K562 (cell line): ENCODE measurements at regions not wholly inside any gene's neighbourhood (a gene's known extent, or its start where the extent isn't known, plus 50 kb on each side); places are given as distances from the start of the nearest gene placed in this dataset.

ENCODE experiments used
- ATAC-seq: fragments of 200-7000 bp; cut with Tn5 transposase; 3 replicates; pipeline ENCODE4 v1.9.1; 2020; ENCODE audit warnings: moderate library complexity
- BruUV-seq: library from RNA; stranded (reverse); fragments of 400-500 nt; replicated peaks from 2 replicates; lab custom pipeline; 2021; lab: Mats Ljungman, UMichigan
- CTCF ChIA-PET: fragments of 300-600 bp; formaldehyde crosslinking; extraction: SDS; loops from one replicate; lab custom pipeline; 2021; ENCODE audit warnings: low intra/inter-chr PET ratio; lab: Yijun Ruan, JAX
- POLR2A ChIA-PET: fragments of 300-600, 350-650 bp; sonication (Branson Sonifier 250); formaldehyde crosslinking; extraction: SDS; loops from one replicate; lab custom pipeline; 2021; ENCODE audit warnings: antibody characterized with exemption, inconsistent platforms; lab: Yijun Ruan, JAX
- DNase-seq, 4 experiments: peaks; one replicate each; pipeline versions ENCODE4 v3.0.0 to v3.0.0-alpha.2; 2011 to 2018; ENCODE audit warnings: low spot score in 3 of 4, mixed read lengths in 3 of 4; ENCODE audit errors: extremely low read depth in 1 of 4
- FAIRE-seq: peaks from 2 replicates; lab custom pipeline; 2011; peaks lifted over from hg19 to GRCh38; lab: Jason Lieb, UNC
- H2AFZ ChIP-seq: 2 replicates; pipeline ENCODE4 v1.6.0; 2011; ENCODE audit warnings: low read depth, low read length, control low read depth, inconsistent platforms
- H3K27ac ChIP-seq: fragments of 200-600 bp; 3 replicates; pipeline ENCODE4 v1.8.0; 2011; ENCODE audit warnings: low read depth, mild to moderate bottlenecking, control low read depth, inconsistent platforms, low read length, moderate library complexity, mixed read lengths; ENCODE audit errors: extremely low read depth
- H3K27me3 ChIP-seq, 2 experiments: fragments of 300-600 bp in 1 of 2; 2 replicates in 1 of 2; 3 replicates in 1 of 2; pipeline versions ENCODE4 v1.6.0 to v1.8.0; 2011; ENCODE audit warnings: inconsistent platforms in 2 of 2, low read length in 2 of 2, mild to moderate bottlenecking in 1 of 2, mixed read lengths in 1 of 2, moderate library complexity in 1 of 2; ENCODE audit not compliant: control insufficient read depth in 2 of 2, insufficient read depth in 2 of 2
- H3K36me3 ChIP-seq: fragments of 300-600 bp; 3 replicates; pipeline ENCODE4 v1.8.0; 2011; ENCODE audit warnings: mild to moderate bottlenecking, low read length, inconsistent platforms; ENCODE audit not compliant: control insufficient read depth, insufficient read depth
- H3K4me1 ChIP-seq, 2 experiments: fragments of 200-600 bp in 1 of 2; replicated peaks in 1 of 2; 2 replicates in 1 of 2; 3 replicates in 1 of 2; pipeline versions ENCODE4 v1.5.1 to v1.8.0; 2011; ENCODE audit warnings: inconsistent platforms in 2 of 2, low read length in 2 of 2, mild to moderate bottlenecking in 1 of 2, mixed read lengths in 1 of 2, moderate library complexity in 1 of 2; ENCODE audit not compliant: control insufficient read depth in 2 of 2, insufficient read depth in 2 of 2
- H3K4me2 ChIP-seq: 2 replicates; pipeline ENCODE4 v1.6.1; 2011; ENCODE audit warnings: low read length, control low read depth, inconsistent platforms, mixed read lengths; ENCODE audit not compliant: insufficient read depth
- H3K4me3 ChIP-seq: fragments of 200-600 bp; sonication (generic), shearing (Covaris generic); 2 replicates; pipeline ENCODE4 v1.5.1; 2016; ENCODE audit warnings: control low read depth, inconsistent platforms
- H3K79me2 ChIP-seq: fragments of 200-600 bp; 3 replicates; pipeline ENCODE4 v1.8.0; 2011; ENCODE audit warnings: low read length, inconsistent platforms; ENCODE audit not compliant: control insufficient read depth, insufficient read depth
- H3K9ac ChIP-seq, 2 experiments: 2 replicates each; pipeline versions ENCODE4 v1.6.0 to v1.6.1; 2011; ENCODE audit warnings: low read depth in 2 of 2, low read length in 2 of 2, control low read depth in 1 of 2, inconsistent platforms in 1 of 2, mild to moderate bottlenecking in 1 of 2, mixed read lengths in 1 of 2; ENCODE audit not compliant: insufficient read depth in 1 of 2
- H3K9me1 ChIP-seq: one replicate; pipeline ENCODE4 v1.6.0; 2011; ENCODE audit warnings: inconsistent platforms, mild to moderate bottlenecking, low read length, moderate library complexity; ENCODE audit not compliant: control insufficient read depth, insufficient read depth
- H3K9me3 ChIP-seq: replicated peaks from 2 replicates; pipeline ENCODE4 v1.5.1; 2011; ENCODE audit warnings: low read depth, low read length, inconsistent platforms; ENCODE audit not compliant: control insufficient read depth, insufficient read depth
- H4K20me1 ChIP-seq: replicated peaks from 2 replicates; pipeline ENCODE4 v1.6.1; 2011; ENCODE audit warnings: low read length, inconsistent platforms, mixed read lengths; ENCODE audit not compliant: control insufficient read depth, insufficient read depth
- KDM4B ChIP-seq, 2 experiments: fragments of 450-650 bp in 1 of 2; sonication (generic) in 1 of 2; IDR thresholded peaks; 2 replicates each; pipeline ENCODE4 v1.6.1; 2016 to 2017; ENCODE audit warnings: borderline replicate concordance in 2 of 2, antibody characterized with exemption in 1 of 2, low read depth in 1 of 2, mild to moderate bottlenecking in 1 of 2
- KLF1 ChIP-seq: fragments of 450-650 bp; IDR thresholded peaks from 2 replicates; pipeline ENCODE4 v1.6.1; 2016; ENCODE audit warnings: missing genetic modification characterization, missing compliant biosample characterization
- RFX7 ChIP-seq: fragments of 250-450 bp; sonication (Bioruptor Pico); IDR thresholded peaks from 2 replicates; pipeline ENCODE4 v1.5.1; 2021; ENCODE audit warnings: mild to moderate bottlenecking
- ZC3H8 ChIP-seq: fragments of 450-650 bp; IDR thresholded peaks from 2 replicates; pipeline ENCODE4 v1.6.1; 2017
- WGBS: fragments of 100-300 bp; shearing (Covaris generic); methylation state at CpG from one replicate; pipeline ENCODE4 v1.1.6; 2016; ENCODE audit warnings: low coverage, mixed read lengths; ENCODE audit not compliant: insufficient coverage; ENCODE audit errors: missing lambda C conversion rate; 5-methylcytosine and 5-hydroxymethylcytosine counted together
- in situ Hi-C: fragments of 300-500 bp; cut with MboI; formaldehyde crosslinking; loops from 4 replicates; pipeline ENCODE4 v1.15.0; 2018; ENCODE audit warnings: inconsistent platforms, mixed read lengths
- intact Hi-C: fragments of 100-400 bp; cut with micrococcal nuclease; formaldehyde crosslinking; loops from 2 replicates; pipeline ENCODE4 v1.14.2; 2022
- TF ChIP-seq, protein P1 (sequence below): fragments of 450-650 bp; formaldehyde crosslinking; conservative IDR thresholded peaks from 2 replicates; pipeline ENCODE4 v1.4.0; 2022; ENCODE audit warnings: mild to moderate bottlenecking, missing genetic modification characterization
- TF ChIP-seq, protein P2 (sequence below): fragments of 250-450 bp; sonication (Bioruptor Pico); IDR thresholded peaks from 2 replicates; pipeline ENCODE4 v1.8.0; 2022; ENCODE audit warnings: inconsistent platforms

DNA sequence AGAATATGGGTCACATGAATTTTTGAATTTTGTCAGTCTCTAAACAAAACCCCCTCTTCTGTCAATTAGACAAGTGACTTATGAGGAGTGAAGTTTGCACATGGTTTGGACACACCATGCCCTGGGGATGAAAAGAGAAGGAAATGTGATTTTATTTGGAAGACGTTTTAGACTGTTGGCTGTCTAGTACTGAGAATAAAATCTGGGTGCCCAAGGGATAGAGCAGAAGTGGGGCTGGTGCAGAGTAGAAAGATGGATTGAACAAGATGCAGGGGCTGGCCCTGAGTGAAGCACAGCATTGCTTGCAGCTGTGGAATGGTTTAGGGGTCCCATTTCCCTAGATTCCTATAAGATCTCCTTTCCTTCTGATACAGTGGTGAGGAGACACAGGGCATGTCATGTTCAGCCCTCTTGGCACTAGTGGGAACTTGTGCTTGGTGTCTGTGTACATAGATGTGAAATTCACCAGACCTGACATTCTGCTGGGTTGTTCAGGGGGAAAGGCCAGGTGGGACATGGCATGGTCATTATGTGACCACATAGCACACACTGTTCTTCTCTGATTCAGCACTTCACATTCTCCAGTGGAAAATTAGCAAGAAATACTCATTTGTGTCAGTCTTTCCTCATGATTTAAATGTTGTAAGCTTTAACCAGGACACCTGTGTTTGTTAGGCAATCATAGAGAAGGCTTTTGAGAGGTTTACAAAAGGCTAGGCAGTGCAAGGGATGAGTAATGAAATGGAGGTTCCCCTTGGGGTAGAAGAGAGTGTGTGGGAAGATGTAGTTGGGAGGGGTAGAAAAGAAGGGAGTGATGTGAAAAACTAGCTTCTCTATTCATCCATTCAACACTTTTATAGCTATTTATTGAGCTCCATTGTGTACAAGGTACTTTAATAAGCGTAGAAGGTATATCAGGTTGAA is 202.3 kb upstream of the IGF1 start:
- H3K4me1 ChIP-seq, result no peaks in the 10 kb centered on the region
- no peak overlapping the region for H3K27ac ChIP-seq
- no peak overlapping the region for H3K4me3 ChIP-seq
- H4K20me1 ChIP-seq, result no peaks in the 10 kb centered on the region
- FAIRE-seq (no peak), DNase-seq (no peak), ATAC-seq (no peak)
- intact Hi-C loops (no loop called here), in situ Hi-C loops (no loop called here)
- TF ChIP-seq KLF1, result no peak
- no peak for TF ChIP-seq ZC3H8
- TF ChIP-seq, protein P1, sequence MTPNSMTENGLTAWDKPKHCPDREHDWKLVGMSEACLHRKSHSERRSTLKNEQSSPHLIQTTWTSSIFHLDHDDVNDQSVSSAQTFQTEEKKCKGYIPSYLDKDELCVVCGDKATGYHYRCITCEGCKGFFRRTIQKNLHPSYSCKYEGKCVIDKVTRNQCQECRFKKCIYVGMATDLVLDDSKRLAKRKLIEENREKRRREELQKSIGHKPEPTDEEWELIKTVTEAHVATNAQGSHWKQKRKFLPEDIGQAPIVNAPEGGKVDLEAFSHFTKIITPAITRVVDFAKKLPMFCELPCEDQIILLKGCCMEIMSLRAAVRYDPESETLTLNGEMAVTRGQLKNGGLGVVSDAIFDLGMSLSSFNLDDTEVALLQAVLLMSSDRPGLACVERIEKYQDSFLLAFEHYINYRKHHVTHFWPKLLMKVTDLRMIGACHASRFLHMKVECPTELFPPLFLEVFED (CRISPR knock-in tag), result no peak
- TF ChIP-seq, protein P2, sequence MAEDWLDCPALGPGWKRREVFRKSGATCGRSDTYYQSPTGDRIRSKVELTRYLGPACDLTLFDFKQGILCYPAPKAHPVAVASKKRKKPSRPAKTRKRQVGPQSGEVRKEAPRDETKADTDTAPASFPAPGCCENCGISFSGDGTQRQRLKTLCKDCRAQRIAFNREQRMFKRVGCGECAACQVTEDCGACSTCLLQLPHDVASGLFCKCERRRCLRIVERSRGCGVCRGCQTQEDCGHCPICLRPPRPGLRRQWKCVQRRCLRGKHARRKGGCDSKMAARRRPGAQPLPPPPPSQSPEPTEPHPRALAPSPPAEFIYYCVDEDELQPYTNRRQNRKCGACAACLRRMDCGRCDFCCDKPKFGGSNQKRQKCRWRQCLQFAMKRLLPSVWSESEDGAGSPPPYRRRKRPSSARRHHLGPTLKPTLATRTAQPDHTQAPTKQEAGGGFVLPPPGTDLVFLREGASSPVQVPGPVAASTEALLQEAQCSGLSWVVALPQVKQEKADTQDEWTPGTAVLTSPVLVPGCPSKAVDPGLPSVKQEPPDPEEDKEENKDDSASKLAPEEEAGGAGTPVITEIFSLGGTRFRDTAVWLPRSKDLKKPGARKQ (CRISPR knock-in tag), result no peak
- no peak for TF ChIP-seq KDM4B (IDR thresholded peaks at IDR 0.05; ENCODE audit: borderline replicate concordance in 2 of 2, low read depth in 1 of 2)
- TF ChIP-seq RFX7, result no peak
- ChIA-PET CTCF (no interaction called here), POLR2A (no interaction called here)
- H3K9ac ChIP-seq, result no peak overlapping the region
- no peak overlapping the region for H3K4me2 ChIP-seq
- no peaks in the 10 kb centered on the region for H3K9me3 ChIP-seq
- H2AFZ ChIP-seq, result no peak overlapping the region
- no peaks in the 10 kb centered on the region for H3K79me2 ChIP-seq
- H3K27me3 ChIP-seq, result no peaks in the 10 kb centered on the region
- no peaks in the 10 kb centered on the region for H3K9me1 ChIP-seq
- BruUV-seq, result no TSS peak
- H3K36me3 ChIP-seq, result no peaks in the 10 kb centered on the region
- WGBS, result 3% methylated on average over 2 of the region's 2 CpGs
